B cell (primary cell): ENCODE measurements at regions not wholly inside any gene's neighbourhood (a gene's known extent, or its start where the extent isn't known, plus 50 kb on each side); places are given as distances from the start of the nearest gene placed in this dataset.

Experiments used
- CTCF ChIP-seq: fragments of 200-600 bp; IDR thresholded peaks from one replicate; pipeline ENCODE4 v1.8.0; 2022; ENCODE audit warnings: antibody characterized with exemption, mild to moderate bottlenecking
- EZH2 ChIP-seq: IDR thresholded peaks from 2 replicates; pipeline ENCODE4 v1.6.1; 2012; ENCODE audit warnings: borderline replicate concordance, low read depth, mild to moderate bottlenecking, moderate library complexity, low read length; ENCODE audit not compliant: insufficient read depth, poor library complexity, severe bottlenecking

DNA sequence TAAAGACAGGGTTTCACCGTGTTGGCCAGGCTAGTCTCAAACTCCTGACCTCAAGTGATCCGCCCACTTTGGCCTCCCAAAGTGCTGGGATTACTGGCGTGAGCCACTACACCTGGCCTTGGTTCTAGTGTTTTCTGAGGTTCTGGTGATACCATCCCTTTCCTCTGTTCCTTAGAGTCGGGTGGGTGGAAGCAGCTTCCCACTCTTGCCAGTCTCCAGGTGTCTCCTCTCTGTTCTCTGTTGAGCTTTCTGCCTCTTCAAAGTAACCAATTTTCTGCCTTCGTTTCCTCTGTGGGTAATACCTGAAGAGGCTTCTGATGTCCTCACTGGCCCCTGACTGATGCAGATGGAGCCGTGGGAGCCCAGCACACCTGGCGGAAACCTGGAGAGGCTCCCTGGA is 53.4 kb upstream of the LHX5 start:
- TF ChIP-seq CTCF (no peak), EZH2 (no peak)
